ENCODE measurements at regions not wholly inside any gene's neighbourhood (a gene's known extent, or its start where the extent isn't known, plus 50 kb on each side); places are given as distances from the start of the nearest gene placed in this dataset.
"Not testable (repeated sequence)": the region's sequence is repeated elsewhere in the genome, so short reads cannot be mapped to it uniquely, and the experiment has no call there.

- peak; percentile 44 for DNase-seq
Observed at GRCh38 chr4:86482306-86483172, 111.6 kb upstream of the PTPN13 start.

- DNase-seq: no peak
Observed at GRCh38 chr4:86483173-86483490, 111.0 kb upstream of the PTPN13 start.

GRCh38 chr4:86483773-86484172 is 110.3 kb upstream of the PTPN13 start:
- no peak for DNase-seq

- DNase-seq: no peak
Observed at GRCh38 chr4:86484241-86484640, 109.9 kb upstream of the PTPN13 start.

GRCh38 chr4:86487738-86488348 is 106.3 kb upstream of the PTPN13 start:
- no peak for DNase-seq

GRCh38 chr4:86493460-86493859 is 100.7 kb upstream of the PTPN13 start:
- DNase-seq: peak; percentile 38

GRCh38 chr4:86496094-86497080 is 97.7 kb upstream of the PTPN13 start:
- peak; percentile 79 for DNase-seq

GRCh38 chr4:86497131-86497530 is 97.0 kb upstream of the PTPN13 start:
- DNase-seq: peak; percentile 40

GRCh38 chr4:86497980-86498862 is 95.9 kb upstream of the PTPN13 start:
- peak; percentile 74 for DNase-seq

GRCh38 chr4:86498863-86499166 is 95.3 kb upstream of the PTPN13 start:
- DNase-seq: no peak

- DNase-seq: no peak
Observed at GRCh38 chr4:86500527-86500926, 93.6 kb upstream of the PTPN13 start.

- peak; percentile 38 for DNase-seq
Observed at GRCh38 chr4:86502081-86502480, 92.0 kb upstream of the PTPN13 start.

GRCh38 chr4:86506591-86506990 is 87.5 kb upstream of the PTPN13 start:
- DNase-seq: no peak

- DNase-seq: peak; percentile 88
Observed at GRCh38 chr4:86508436-86508835, 85.7 kb upstream of the PTPN13 start.

- DNase-seq: no peak
Observed at GRCh38 chr4:86511590-86511989, 82.5 kb upstream of the PTPN13 start.

GRCh38 chr4:86512631-86513030 is 81.5 kb upstream of the PTPN13 start:
- DNase-seq: no peak

- DNase-seq: not testable (repeated sequence)
Observed at GRCh38 chr4:86515963-86516362, 78.2 kb upstream of the PTPN13 start.

GRCh38 chr4:86521373-86521969 is 72.6 kb upstream of the PTPN13 start:
- DNase-seq: no peak

GRCh38 chr4:86522349-86522748 is 71.8 kb upstream of the PTPN13 start:
- no peak for DNase-seq

GRCh38 chr4:86523333-86523732 is 70.8 kb upstream of the PTPN13 start:
- DNase-seq: no peak

GRCh38 chr4:86527713-86528112 is 66.4 kb upstream of the PTPN13 start:
- DNase-seq: not testable (repeated sequence)

- DNase-seq: no peak
Observed at GRCh38 chr4:86529436-86529835, 64.7 kb upstream of the PTPN13 start.
